ENCODE measurements at regions not wholly inside any gene's neighbourhood (a gene's known extent, or its start where the extent isn't known, plus 50 kb on each side); places are given as distances from the start of the nearest gene placed in this dataset.

- Histone ChIP-seq H3K4me2 (ENCODE audit: low read length) (no peak overlapping the region), H4K20me1 (ENCODE audit: insufficient read depth, low read length) (no peaks in the 10 kb centered on the region), H3K36me3 (replicated peaks; ENCODE audit: low read depth, low read length) (no peaks in the 10 kb centered on the region), H3K79me2 (ENCODE audit: low read length) (no peaks in the 10 kb centered on the region), H3K4me1 (ENCODE audit: low read length) (no peaks in the 10 kb centered on the region), H3K4me3 (ENCODE audit: low read length) (no peak overlapping the region), H2AFZ (ENCODE audit: low read depth, low read length) (peak overlapping the region; percentile 62; the same call in 1 of the 2 replicates), H3K9me3 (ENCODE audit: insufficient read depth, low read length) (no peaks in the 10 kb centered on the region), H3K27me3 (ENCODE audit: low read depth, low read length) (no peaks in the 10 kb centered on the region), H3K27ac (ENCODE audit: low read length) (no peak overlapping the region), H3K9ac (ENCODE audit: low read length) (no peak overlapping the region)
- TF ChIP-seq CTCF (IDR thresholded peaks at IDR 0.05; ENCODE audit: low read depth, low read length), result no peak
- no peak for TF ChIP-seq EZH2phosphoT487 (IDR thresholded peaks at IDR 0.05; ENCODE audit: low read depth)
Observed at GRCh38 chr12:84550518-84550917, 362.1 kb downstream of the SLC6A15 start.

- Histone ChIP-seq H3K79me2 (ENCODE audit: low read length) (no peaks in the 10 kb centered on the region), H3K4me1 (ENCODE audit: low read length) (no peaks in the 10 kb centered on the region), H3K36me3 (replicated peaks; ENCODE audit: low read depth, low read length) (no peaks in the 10 kb centered on the region), H4K20me1 (ENCODE audit: insufficient read depth, low read length) (no peaks in the 10 kb centered on the region), H3K9ac (ENCODE audit: low read length) (no peak overlapping the region), H3K4me2 (ENCODE audit: low read length) (no peak overlapping the region), H3K27ac (ENCODE audit: low read length) (no peak overlapping the region), H3K4me3 (ENCODE audit: low read length) (no peak overlapping the region), H2AFZ (ENCODE audit: low read depth, low read length) (no peak overlapping the region), H3K27me3 (ENCODE audit: low read depth, low read length) (no peaks in the 10 kb centered on the region), H3K9me3 (ENCODE audit: insufficient read depth, low read length) (no peaks in the 10 kb centered on the region)
- TF ChIP-seq CTCF (IDR thresholded peaks at IDR 0.05; ENCODE audit: low read depth, low read length) (no peak), EZH2phosphoT487 (IDR thresholded peaks at IDR 0.05; ENCODE audit: low read depth) (no peak)
Observed at GRCh38 chr12:84542289-84542688, 370.3 kb downstream of the SLC6A15 start.

- H3K9ac ChIP-seq (ENCODE audit: low read length), result no peak overlapping the region
- no peaks in the 10 kb centered on the region for H4K20me1 ChIP-seq (ENCODE audit: insufficient read depth, low read length)
- H3K27ac ChIP-seq (ENCODE audit: low read length), result no peak overlapping the region
- H3K27me3 ChIP-seq (ENCODE audit: low read depth, low read length), result no peaks in the 10 kb centered on the region
- TF ChIP-seq EZH2phosphoT487 (IDR thresholded peaks at IDR 0.05; ENCODE audit: low read depth) (no peak), CTCF (IDR thresholded peaks at IDR 0.05; ENCODE audit: low read depth, low read length) (no peak)
- no peak overlapping the region for H3K4me3 ChIP-seq (ENCODE audit: low read length)
- no peaks in the 10 kb centered on the region for H3K36me3 ChIP-seq (replicated peaks; ENCODE audit: low read depth, low read length)
- H2AFZ ChIP-seq (ENCODE audit: low read depth, low read length), result no peak overlapping the region
- H3K79me2 ChIP-seq (ENCODE audit: low read length), result no peaks in the 10 kb centered on the region
- H3K4me1 ChIP-seq (ENCODE audit: low read length), result no peaks in the 10 kb centered on the region
- H3K9me3 ChIP-seq (ENCODE audit: insufficient read depth, low read length), result no peaks in the 10 kb centered on the region
- no peak overlapping the region for H3K4me2 ChIP-seq (ENCODE audit: low read length)
Observed at GRCh38 chr12:84537666-84538065, 374.9 kb downstream of the SLC6A15 start.

- H3K4me2 ChIP-seq (ENCODE audit: low read length), result no peak overlapping the region
- H3K4me3 ChIP-seq (ENCODE audit: low read length), result no peak overlapping the region
- no peak overlapping the region for H3K27ac ChIP-seq (ENCODE audit: low read length)
- H3K27me3 ChIP-seq (ENCODE audit: low read depth, low read length), result no peaks in the 10 kb centered on the region
- H3K9me3 ChIP-seq (ENCODE audit: insufficient read depth, low read length), result no peaks in the 10 kb centered on the region
- no peaks in the 10 kb centered on the region for H4K20me1 ChIP-seq (ENCODE audit: insufficient read depth, low read length)
- H3K9ac ChIP-seq (ENCODE audit: low read length), result no peak overlapping the region
- TF ChIP-seq EZH2phosphoT487 (IDR thresholded peaks at IDR 0.05; ENCODE audit: low read depth), result no peak
- TF ChIP-seq CTCF (IDR thresholded peaks at IDR 0.05; ENCODE audit: low read depth, low read length), result no peak
- H3K36me3 ChIP-seq (replicated peaks; ENCODE audit: low read depth, low read length), result no peaks in the 10 kb centered on the region
- no peak overlapping the region for H2AFZ ChIP-seq (ENCODE audit: low read depth, low read length)
- no peaks in the 10 kb centered on the region for H3K79me2 ChIP-seq (ENCODE audit: low read length)
- peaks cover 7% of the 10 kb centered on the region; the same call in 1 of the 2 replicates for H3K4me1 ChIP-seq (ENCODE audit: low read length)
Observed at GRCh38 chr12:84512751-84513150, 399.8 kb downstream of the SLC6A15 start.
